GOT3 (cell line): ENCODE measurements at regions not wholly inside any gene's neighbourhood (a gene's known extent, or its start where the extent isn't known, plus 50 kb on each side); places are given as distances from the start of the nearest gene placed in this dataset.
"Not testable (repeated sequence)": the region's sequence is repeated elsewhere in the genome, so short reads cannot be mapped to it uniquely, and the experiment has no call there.

Source experiments
- DNase-seq: peaks from one replicate; lab custom pipeline; 2025; ENCODE audit warnings: mixed read lengths; lab: John Stamatoyannopoulos, UW

DNA sequence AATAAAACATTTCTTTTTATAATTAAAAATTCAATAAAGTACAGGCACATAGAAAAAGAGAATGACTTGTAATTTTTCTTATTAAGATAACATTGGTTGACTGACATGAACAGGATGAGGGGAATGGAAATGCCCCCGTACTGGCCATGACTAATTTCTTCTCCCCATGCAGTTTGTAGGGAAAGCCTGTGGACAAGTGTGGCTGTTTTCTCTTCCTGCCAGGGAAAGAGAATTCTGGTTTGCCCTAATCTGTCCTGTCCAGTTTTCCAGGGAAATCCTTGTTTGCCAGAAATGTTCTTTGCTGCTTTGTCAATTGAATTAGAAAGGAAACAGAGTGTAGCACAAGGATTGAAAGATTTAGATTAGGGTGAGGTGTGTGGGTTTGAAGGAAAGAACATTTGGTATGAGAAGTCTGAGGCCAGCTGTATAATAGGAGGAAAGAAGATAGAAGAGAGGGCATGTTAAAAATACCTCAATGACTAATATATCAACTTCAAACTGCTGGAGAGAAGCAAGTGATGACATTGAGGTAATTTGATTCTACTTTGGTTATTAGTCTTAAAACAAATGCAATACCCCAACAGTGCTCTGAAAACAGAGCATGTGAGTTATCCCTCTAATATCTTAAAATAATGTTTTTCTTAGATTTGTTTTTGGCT lies 593.9 kb upstream of the ZNF804A start:
- no peak for DNase-seq

DNA sequence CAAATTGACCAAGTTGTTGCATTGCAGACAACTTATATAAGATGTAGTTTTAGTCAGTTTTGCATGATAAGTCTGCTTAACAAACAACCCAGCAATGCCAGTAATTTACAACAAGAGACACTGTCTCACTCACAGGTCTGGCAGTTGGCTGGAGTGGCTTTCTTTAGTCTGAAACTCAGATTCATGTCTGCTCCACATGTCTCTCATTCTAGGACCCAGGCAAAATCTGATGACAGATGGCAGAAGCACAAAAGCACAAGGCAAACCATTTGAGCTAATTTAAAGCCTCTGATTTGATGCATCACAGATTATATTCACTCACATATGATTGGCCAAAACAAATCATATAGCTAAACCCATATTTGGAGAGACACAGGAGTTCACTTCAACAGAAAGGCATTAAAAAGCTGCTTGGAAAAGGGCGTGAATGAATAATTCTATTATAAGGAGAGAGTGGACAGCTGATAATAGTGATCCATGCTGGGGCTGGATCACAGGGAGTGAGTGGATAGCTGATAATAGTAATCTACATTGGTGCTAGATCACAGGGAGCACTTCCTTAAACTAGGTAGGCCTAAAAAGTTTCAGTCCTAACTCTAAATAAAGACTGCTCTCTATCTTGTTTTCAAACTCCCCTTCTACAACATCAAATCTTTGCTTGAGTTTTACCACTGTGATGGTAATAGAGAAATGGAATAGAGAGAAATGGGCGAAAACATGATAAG lies 593.2 kb upstream of the ZNF804A start:
- no peak for DNase-seq

DNA sequence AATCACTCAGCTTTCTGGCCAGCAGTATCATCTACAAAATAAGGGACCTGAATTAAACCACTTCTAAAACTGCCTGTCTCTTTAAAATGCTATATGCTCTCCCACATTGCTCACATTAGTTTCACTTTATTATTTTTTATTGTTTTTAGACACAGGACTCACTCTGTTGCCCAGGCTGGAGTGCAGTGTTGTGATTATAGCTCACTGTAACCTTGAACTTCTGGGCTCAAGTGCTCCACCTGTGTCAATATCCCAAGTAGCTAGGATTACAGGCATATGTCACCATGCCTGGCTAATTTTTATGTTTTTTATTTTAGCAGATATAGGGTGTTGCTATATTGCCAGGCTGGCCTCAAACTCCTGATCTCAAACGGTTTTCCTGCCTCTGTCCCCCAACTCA lies 591.3 kb upstream of the ZNF804A start:
- DNase-seq = no peak

DNA sequence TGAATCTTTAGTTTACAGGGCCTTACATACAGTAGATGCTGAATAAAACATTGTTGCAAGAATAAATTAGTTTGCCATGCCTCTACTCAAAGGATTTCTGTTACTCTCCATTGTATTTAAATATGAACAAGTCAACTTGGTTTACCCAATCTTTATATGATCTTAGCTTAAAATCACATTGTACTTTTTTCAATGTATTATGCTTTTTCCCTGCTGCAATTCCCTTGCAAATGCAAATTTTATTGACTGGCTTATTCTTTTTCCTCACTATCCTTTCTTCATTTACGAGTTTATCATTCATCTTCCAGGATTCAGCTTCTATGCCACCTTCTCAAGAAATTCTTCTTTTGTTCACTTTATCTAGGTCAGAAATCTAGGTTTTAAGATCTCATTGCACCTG lies 571.4 kb upstream of the ZNF804A start:
- no peak for DNase-seq

DNA sequence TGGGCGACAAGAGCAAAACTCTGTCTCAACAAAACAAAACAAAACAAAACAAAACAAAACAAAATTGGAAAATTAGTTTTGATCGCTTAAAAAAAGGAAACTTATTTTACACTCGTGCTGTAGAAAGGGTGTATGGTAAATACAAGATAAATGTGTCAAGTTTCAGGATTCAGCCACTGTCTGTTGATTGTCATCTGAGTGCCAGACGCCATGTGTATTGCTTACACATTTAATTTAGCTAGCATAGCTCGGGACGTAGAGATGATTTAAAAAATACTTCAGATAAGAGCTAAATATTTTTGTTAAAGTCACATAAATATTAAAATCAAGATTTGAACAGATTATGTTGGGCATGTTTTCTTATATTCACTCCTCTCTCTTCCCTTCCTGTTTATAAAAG lies 568.1 kb upstream of the ZNF804A start:
- no peak for DNase-seq

DNA sequence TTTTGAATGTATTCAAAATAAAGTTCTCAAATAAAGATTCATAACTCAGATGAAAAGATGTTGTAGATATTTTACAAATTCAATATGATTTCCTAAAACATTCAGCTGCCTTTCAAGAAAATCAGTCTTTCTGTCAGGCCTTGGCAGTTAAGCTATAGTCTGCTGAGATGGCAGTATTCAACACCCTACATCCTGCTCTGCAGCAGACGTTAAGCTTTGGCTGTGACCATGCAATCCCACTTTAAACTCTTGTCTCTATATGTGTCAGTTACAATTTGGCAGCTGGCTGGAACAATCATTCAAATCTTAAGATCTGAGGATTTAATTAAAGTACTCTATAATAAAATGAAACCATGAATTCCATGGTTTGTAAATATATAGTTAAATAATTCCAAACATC lies 567.3 kb upstream of the ZNF804A start:
- no peak for DNase-seq

DNA sequence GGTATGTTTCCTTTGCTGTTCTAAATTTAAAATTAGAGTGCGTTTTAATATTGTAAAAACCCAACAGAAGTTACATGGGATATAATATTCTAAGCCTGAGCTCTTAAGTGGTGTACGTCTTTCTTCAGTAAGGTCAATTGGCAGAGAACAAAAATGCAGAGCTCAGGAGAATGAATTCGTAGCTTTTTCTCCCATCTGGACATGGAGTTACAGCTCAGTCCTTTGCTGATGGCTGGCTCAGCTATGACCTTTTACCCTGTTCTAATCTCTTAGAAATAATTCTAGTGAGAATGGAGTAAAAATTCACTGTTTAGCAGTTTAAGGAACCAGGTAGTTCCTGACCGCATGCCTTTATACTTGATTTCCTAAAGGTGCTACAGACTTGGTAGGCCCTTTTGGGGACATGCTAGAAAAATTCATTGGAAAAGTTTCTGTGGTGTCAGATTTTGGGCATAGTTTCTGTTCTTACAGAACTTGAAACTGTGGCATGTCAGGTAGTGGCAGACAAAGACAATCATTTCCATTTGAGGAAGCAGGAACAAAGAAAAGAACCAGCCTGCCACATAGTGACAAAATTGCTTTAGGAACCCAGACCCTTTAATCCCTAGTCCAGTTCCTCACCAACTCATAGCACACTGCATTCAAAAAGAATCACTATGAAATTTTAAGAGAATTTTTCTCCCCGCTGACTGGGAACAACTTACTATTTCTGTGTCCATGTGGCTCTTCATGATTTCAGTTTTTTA lies 566.8 kb upstream of the ZNF804A start:
- no peak for DNase-seq

DNA sequence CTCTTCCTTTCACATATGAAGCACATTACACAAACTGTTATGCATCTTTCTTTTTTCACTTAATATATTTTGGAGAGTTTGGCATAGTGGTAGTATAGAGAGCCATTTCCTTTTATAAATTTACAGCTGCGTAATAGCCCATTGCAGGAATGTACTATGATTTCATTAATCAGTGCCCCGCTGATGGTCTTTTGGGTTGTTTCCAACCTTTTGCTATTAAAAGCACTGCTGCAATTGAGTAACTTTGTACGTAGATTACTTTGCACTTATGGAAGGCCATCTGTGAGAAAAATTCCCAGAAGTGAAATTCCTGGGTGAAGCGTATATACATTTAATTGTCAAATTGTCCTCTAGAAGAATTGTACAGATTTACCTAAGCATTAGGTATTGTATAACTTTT lies 565.3 kb upstream of the ZNF804A start:
- DNase-seq = no peak

DNA sequence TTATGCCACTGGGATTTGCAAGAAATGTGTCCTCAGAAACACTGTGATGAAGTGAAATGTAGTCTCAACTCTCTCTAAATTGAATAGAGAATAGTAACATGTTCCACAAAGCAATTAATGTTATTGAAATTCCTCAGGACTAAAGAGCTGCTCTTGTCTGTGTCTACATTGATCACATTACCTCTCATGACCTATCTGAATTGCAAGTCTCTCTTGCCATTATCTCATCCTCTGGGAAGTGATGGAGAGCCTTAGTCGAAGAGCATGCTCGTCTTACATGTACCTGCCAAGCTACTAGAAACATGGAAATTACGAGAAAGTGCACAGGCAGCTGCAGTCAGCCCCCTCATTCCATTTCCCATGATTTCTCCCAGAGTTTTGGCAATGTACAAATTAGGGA lies 561.1 kb upstream of the ZNF804A start:
- no peak for DNase-seq

DNA sequence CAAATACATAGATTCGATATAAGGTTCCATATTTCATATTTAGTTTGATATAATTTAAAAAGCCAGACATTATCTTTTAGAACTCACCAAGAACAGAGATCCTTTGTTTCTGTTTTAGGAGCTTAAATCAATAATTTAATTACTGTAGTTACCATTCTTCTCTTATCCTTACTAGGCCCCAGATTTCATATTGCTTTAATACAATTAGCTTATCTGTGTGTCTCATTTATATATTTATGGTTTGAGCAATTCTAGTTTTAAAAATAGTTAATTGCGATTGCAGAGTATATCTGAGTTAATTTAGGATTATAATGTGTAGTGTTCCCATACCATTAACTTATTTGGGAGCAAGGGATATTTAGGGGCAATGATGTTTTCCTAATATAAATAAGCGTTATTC lies 558.8 kb upstream of the ZNF804A start:
- no peak for DNase-seq

DNA sequence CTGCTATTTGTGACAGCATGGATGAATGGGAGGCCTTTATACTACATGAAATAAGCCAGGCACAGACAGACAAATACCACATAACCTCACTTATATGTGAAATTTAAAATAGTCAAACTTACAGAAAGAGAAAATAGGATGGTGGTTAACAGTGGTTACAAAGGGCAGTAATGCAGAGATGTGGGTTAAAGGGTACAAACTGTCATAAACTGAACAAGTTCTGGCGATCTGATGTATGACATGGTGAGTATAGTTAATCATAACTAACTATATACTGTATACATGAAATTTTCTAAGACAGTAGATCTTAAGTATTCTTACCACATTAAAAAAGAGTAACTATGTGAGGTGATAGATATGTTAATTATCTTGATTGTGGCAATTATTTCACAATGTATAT lies 558.1 kb upstream of the ZNF804A start:
- no peak for DNase-seq

DNA sequence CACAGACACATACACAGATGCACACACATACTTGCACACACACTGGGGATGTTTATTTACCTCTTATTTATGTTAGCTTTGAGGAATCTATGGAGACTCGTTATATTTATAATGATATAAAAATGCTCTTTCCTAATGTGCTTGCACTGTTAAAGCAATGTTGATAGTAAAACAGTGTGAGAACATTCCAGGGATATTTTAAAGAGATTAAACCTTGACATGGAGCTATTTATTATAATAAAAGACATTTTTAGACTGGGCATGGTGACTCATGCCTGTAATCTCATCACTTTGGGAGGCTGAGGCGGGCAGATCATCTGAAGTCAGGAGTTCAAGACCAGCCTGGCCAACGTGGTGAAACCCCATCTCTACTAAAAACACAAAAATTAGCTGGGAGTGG lies 557.3 kb upstream of the ZNF804A start:
- no peak for DNase-seq

DNA sequence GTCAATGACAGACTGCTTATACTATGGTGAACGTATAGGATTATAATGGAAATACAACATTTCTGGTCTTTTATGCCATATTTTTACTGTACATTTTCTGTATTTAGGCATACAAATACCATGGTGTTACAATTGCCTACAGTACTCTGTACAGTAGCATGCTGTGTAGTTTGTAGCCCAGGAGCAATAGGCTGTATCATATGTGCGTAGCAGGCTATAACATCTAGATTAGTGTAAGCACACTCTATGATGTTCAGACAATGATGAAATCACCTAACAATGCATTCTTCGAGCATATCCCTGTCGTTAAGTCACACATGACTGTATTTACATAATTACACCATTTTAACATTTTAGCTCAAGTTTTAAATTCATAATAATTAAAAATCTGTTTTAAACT lies 556.6 kb upstream of the ZNF804A start:
- no peak for DNase-seq

DNA sequence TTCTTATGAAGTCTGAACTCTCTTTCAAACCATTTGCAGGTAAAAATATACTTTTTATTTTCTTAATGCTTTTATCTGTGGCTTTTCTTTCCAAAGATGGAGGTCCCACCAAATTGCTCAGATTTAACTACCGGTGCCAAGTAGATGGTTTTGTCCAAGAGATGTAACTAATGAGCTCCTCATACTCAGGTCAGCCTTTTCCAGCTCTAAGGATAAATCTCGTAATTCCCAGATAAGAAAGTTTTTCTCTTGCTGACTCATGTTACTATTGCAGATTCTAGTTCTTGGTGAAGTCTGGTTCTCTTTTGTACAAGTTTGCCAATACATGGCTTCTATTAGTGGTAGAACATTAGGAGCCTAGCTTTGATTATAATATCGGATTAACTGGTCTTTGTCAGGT lies 550.8 kb upstream of the ZNF804A start:
- no peak for DNase-seq

DNA sequence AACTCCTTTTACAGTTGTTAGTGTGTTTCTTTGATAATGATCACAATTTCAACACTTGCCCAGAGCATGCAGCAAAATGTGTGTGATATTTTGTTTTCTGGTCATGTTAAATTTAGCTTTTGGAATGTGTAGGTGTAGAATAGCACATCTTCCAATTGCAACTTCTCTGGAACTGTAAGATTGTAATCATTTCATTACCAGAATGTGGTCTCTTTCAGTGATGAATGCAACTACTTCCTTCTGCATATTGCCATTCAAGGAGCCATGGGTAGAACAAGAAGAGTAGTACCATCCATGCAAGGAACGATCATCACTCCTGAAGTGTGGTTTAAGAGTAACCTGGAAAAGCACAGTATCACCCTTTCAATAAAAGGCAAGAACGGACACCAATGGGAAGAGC lies 548.8 kb upstream of the ZNF804A start:
- no peak for DNase-seq

DNA sequence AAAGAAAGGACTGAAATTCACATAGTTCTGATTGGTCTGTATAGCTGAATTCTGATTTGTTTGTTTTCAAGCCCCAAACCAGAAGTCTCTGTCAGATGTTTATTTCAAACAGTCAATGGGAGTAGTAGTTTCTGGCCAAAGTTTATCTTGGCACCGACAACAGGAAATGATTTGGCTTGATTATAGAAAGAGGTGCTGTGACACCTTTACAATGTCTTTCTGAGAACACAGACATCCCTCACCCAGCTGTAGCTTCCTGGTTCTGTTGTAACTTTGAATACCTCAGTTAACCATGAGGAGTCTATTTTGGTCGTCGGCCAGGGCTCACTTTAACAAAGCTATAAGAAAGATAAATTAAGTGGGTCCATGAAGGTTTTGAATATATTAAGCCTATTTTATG lies 545.0 kb upstream of the ZNF804A start:
- no peak for DNase-seq

DNA sequence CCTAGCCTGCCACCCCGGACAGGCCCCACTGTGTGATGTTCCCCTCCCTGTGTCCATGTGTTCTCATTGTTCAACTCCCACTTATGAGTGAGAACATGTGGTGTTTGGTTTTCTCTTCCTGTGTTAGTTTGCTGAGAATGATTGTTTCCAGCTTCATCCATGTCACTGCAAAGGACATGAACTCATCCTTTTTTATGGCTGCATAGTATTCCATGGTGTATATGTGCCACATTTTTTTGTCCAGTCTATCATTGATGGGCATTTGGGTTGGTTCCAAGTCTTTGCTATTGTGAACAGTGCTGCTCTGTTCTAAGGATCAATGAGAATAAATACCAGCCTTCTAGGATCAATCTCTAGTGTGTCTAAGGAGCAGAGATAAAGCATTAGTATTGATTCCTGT lies 543.9 kb upstream of the ZNF804A start:
- DNase-seq = not testable (repeated sequence)

DNA sequence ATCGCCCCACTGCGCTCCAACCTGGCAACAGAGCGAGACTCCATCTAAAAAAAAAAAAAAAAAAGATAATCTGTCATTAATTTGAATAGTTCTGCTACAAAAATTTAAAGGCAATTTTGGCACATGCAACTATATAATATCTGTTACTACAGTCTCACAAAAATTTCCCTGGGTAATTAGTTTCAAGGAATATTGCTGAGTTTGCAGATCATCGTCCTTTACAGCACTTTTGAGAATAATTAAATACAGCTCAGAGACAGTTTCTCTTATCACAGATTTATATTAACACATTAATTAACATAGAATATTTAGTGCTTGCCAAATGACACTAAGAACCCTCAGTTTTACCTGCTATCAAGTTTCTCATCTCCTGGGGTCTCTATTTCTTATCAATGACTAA lies 540.4 kb upstream of the ZNF804A start:
- no peak for DNase-seq

DNA sequence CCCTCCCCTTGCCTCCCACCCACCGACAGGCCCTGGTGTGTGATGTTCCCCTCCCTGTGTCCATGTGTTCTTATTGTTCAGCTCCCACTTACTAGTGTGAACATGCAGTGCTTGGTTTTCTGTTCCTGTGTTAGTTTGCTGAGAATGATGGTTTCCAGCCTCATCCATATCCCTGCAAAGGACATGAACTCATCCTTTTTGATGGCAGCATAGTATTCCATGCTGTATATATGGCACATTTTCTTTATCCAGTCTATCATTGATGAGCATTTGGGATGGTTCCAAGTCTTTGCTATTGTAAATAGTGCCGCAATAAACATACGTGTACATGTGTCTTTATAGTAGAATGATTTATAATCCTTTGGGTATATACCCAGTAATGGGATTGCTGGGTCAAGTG lies 538.1 kb upstream of the ZNF804A start:
- DNase-seq = not testable (repeated sequence)

DNA sequence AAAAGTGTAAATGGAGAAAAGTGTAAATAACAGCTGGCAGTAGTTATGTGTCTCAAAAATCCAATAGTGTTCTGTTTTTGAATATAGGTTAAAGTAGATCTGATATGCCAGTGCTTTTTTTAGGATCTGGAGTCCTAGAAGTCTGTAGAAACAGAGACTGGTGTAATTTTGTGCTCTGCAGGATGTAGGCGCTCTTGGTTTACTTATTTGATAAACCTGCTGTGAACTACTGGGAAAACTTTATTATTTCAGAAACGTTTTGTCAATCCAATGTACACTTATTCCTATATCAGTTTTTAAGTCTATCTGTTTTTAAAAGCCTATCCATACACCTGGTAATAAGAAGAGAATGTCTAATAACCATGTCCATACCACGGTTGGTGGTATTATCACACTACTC lies 530.8 kb upstream of the ZNF804A start:
- DNase-seq = no peak

DNA sequence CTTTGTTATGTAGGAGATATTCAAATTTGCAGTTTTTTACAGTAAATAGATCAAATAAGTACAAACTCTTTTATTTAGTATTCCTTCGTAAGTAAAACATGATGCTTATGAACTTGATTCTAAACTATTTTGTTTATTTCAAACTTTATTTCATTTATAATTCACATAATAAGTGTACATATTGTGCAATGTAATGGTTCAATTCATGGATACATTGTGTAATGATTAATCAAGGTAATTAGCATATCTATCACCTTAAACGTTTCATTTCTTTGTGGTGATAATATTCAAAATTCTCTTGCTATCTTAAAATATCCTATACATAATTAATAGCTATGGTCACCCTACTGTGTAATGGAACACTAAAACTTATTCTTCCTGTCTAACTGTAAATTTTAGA lies 525.9 kb upstream of the ZNF804A start:
- no peak for DNase-seq

DNA sequence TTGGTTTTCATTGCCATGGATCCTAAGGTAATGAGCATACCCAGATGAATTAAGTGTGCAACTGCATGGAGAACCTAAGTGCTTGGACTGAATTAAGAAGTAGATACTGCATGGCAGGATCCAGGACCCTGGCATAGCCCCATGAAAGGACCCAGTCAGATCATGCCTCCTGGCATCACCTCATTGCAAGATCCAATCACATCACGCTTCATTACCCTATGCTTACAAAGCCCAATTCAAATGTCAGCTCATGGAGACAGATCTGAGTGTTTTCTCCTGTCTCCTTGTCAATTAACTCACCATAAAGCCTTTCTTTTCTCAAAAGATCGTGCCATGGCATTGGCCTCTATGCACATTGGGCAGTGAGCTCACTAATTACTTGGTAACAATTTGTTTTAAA lies 519.8 kb upstream of the ZNF804A start:
- no peak for DNase-seq

DNA sequence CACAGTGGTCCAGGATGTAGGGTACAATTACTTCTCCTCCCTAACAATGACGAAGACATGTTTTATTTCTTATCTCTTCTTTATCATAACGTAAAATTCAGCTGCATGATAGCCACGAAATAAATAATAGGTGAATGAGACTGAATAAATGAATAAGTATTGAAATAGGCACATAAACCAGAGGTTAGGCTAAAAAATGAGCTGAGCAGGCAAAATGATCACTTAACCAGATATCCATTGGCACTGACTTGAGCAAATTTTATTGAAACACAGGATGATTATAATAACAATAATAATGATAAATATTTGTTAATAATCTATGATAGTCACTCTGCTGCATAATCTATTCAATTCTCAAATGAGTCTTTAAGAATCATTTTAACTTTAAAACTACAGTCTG lies 506.9 kb upstream of the ZNF804A start:
- DNase-seq = no peak
